ENCODE measurements at regions not wholly inside any gene's neighbourhood (a gene's known extent, or its start where the extent isn't known, plus 50 kb on each side); places are given as distances from the start of the nearest gene placed in this dataset.
"Not testable (repeated sequence)": the region's sequence is repeated elsewhere in the genome, so short reads cannot be mapped to it uniquely, and the experiment has no call there.

DNA sequence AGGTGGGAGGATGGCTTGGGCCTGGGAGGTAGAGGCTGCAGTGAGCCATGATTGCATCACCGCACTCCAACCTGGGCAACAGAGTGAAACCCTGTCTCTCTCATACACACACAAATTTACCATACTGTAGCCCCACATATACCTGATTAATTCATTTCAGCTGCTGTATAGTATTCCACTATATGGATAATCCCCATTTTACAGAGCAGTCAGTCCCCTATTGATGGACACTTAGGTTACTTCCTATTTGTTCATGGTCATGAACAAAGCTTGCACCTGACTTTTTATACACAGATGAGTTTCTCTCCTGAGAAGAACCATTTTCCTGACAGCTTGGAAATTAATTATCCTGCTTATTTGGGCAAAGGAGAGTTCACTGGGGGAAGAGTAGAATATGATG, 59.2 kb downstream of the EMX2 start:
- no peak for DNase-seq (ENCODE audit: low read depth in 3 of 3)

GRCh38 chr10:117603081-117603480, 60.5 kb downstream of the EMX2 start:
- DNase-seq (ENCODE audit: low read depth in 3 of 3): no peak

DNA sequence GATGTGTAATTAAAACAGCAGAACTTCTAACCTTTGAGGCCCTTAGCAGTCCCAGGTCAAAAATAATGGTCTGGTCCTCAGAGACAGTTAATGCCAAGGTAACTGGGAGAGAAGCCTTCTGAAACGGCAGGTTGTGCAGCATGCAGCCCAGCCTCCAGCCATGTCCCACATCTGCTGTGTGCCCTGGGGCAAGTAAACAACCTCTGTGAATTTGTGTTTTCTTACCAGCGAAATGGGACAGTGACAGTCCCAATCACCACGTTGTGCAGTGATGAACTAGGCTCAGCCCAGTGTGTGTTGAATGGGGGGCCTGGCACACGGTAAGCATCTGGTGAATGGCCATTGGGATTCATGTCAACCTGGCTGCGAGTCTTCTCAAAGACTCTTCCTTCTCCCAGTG, 61.2 kb downstream of the EMX2 start:
- no peak for DNase-seq (ENCODE audit: low read depth in 3 of 3)

DNA sequence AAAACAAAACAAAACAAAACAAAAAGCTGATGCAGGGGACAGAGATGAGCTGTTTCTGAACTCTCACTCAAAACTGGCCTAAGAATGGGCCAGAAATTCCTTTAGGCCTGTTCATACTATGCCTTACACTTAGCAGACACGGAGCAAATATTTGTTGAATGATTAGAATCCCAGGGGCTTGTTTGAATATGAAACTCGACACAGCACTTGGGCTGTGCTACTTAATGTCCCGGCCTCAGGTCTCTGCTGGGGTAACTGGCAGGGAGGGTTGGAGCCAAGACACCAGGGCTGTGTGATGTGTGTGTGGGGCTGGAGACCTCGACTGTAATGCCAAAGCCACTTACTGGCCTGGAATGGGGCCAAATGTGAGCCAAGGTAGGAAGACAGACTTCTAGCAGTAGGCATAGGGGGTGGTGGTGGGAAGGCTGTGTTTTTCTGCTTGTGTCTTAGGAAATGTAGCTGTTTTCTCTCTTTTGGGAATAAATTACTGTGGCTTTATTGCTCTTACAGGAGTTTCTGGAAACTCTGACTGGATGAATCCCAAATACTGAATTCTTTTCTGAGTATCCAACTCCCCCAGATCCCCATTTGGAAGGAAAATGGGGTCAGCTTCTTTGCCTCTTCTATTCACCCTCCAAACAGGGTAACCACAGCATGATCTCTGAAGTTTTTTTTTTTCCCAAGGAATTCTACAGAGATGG, 66.7 kb downstream of the EMX2 start:
- DNase-seq (ENCODE audit: low read depth in 3 of 3): no peak

- DNase-seq (ENCODE audit: low read depth in 3 of 3): no peak
Measured at GRCh38 chr10:117609796-117610170, 67.2 kb downstream of the EMX2 start.

DNA sequence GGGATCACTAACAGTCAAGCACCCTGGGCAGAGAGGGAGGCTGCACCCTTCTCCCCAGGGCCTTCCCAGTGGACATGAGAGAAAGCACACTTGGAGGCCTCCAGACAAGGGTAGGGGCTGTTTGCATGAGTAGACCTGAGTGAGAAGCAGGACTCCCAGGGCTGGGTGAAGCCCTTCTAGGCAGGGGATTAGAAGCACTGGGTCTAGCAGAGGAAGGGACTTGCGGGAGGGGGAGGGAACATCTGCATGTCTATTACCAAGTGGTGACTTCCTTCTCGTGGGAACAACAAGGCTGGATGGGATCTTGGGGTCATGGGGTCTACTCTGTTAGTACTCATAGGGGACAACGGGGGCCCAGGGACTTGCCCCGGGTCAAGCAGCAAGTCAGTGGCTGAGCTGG, 67.8 kb downstream of the EMX2 start:
- no peak for DNase-seq (ENCODE audit: low read depth in 3 of 3)

GRCh38 chr10:117612113-117612512, 69.6 kb downstream of the EMX2 start:
- DNase-seq (ENCODE audit: low read depth in 3 of 3): no peak

DNA sequence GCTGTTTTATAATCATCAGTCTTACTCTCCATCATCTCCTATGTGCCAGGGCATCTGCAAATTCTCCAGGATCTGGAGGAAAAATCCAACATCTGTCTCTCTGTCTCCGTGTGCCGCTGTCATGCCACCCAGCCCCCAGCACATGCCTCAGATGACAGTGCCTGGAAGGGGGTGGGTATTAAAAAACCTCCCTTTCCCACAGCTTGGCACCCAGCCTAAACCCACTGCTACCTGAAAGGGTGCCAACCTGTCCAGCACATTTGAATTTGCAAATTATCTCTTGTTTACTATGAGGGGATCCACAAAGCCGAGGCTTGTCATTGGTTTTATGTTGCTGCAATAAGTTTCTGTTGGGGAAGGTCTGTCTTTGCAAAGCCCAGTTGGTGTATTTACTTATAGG, 73.1 kb downstream of the EMX2 start:
- no peak for DNase-seq (ENCODE audit: low read depth in 3 of 3)

- no peak for DNase-seq (ENCODE audit: low read depth in 3 of 3)
Measured at GRCh38 chr10:117616179-117616578, 73.6 kb downstream of the EMX2 start.

- DNase-seq (ENCODE audit: low read depth in 3 of 3): no peak
Measured at GRCh38 chr10:117617086-117617485, 74.5 kb downstream of the EMX2 start.

- DNase-seq (ENCODE audit: low read depth in 3 of 3): no peak
Measured at GRCh38 chr10:117617659-117618058, 75.1 kb downstream of the EMX2 start.

GRCh38 chr10:117619223-117619622, 76.7 kb downstream of the EMX2 start:
- DNase-seq (ENCODE audit: low read depth in 3 of 3): no peak

DNA sequence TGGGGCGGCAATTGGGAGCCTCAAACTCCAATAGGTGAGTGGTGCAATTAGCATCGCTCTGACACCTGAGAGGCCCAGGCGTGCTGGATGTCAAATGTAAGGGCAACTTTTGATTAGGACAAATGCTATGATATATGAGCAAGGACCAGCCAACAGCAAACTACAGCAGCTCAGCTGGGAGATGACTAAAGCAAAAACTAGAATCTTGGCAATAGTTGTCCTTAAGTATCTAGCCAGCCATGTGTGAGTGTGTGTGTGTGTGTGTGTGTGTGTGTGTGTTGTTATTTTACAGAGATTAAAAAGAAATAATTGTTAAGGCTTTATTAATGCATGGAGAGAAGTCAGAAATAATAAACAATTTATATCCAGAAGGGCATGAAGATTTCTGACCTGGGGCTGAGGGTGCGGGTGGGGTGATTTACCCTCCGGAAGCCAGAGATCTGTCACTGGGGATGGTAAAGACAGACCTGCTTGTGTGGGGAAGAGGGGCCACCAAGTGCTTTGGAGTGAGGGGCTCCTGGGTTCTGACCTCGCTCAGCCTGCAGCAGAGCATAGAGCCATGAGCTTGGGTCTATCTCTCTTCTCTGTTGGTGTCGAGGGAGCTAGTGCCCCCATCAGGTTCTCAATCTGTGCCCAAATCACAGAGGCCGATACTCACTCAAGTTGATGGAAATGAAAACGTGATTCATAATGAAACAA, 77.3 kb downstream of the EMX2 start:
- DNase-seq (ENCODE audit: low read depth in 3 of 3): no peak

- no peak for DNase-seq (ENCODE audit: low read depth in 3 of 3)
Measured at GRCh38 chr10:117621196-117621595, 78.7 kb downstream of the EMX2 start.

GRCh38 chr10:117621795-117622420, 79.4 kb downstream of the EMX2 start:
- no peak for DNase-seq (ENCODE audit: low read depth in 3 of 3)

DNA sequence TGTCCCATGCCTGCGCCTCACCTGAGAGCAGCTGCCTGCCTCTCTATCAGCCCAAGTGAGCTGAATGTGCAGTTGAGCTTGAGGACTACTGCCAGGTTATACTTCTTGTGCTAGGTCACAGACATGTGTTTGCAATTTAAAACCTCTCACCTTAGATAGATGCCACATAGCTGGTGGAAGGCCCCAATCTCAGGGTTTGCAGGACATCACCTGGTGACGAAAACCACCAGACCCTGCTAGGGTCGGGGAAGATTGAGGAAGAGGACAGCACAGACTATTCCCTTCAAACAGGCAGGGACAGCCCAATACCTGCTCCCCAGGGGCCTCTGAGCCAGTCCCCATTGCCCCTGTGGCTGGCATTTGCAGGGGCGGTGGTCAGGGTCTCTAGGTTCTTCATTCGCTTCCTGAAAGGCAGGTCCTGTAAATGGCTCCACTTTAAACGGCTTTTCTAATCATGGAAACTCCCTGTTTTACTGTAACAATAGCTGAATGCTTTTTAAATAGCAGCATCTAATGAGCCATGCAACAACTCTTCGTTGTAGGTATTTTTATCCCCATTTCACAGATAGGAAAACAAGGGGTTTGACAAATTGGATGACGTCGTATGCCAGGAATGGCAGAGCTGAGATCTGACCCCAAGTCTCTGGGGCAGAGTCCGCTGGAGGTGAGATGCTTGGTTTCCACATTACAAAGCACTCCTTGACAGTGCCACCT, 80.1 kb downstream of the EMX2 start:
- DNase-seq (ENCODE audit: low read depth in 3 of 3): no peak

- no peak for DNase-seq (ENCODE audit: low read depth in 3 of 3)
Measured at GRCh38 chr10:117626228-117626627, 83.7 kb downstream of the EMX2 start.

DNA sequence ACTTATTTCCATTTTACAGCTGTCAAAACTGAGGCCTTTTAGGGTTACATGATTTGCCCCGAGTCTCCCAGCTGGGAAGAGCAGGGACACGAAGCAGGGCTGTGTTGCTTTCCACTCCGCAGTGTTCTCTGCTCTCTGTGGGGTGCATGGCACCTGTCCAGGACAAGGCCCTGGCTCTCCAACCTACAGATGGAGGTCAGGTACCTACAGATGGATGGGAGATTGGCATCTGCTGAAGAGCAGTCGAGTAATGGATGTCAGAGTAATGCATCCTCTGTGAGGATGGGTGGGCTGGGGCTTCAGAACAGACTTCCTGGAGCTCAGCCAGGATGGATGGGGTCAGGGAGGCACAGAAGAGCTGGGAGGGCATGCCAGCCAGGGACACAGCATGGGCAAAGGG, 85.0 kb downstream of the EMX2 start:
- no peak for DNase-seq (ENCODE audit: low read depth in 3 of 3)

GRCh38 chr10:117629717-117630116, 87.2 kb downstream of the EMX2 start:
- not testable (repeated sequence) for DNase-seq (ENCODE audit: low read depth in 3 of 3)

DNA sequence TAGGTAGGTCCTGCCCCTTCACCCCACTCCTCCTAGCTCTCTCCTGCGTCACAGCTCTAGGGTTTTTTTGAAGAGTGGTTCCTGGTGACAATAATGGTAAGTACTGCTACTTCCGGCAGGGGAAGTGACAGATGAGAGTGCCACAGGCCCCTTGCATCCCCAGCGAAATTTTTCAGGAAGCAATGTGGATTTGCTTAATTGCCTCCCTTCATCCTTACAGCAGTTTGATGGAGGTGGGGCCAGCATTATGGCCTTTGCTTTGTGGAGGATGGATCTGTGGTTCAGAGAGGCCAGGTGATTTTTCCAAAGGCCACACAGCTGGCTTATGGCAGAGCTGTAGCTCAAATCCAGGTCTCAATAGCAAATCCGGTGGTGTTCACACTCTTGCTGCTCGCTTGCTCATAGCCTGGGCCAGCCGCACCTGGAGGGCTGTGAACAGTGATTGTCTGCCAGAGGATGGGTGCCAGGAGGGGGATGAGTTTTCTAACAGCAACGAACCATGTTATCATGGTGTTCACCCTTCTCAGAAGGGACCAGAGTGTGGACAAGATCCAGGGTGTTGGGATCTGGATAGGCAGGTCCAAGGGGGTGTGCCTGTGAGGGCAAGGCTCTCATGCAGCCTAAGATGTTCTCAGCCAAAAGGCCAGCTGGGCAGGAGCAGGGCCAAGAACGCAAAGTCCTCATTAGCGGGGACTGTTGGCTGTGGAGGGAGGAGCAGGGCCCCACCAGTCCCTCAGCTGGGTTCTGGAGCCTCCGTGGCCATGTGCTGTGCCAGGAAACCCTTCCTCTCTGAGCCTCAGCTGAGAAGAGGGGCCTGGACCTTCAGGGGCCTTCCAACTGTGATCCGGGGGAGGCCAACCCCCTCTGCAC, 89.0 kb downstream of the EMX2 start:
- DNase-seq (ENCODE audit: low read depth in 3 of 3): no peak

- DNase-seq (ENCODE audit: low read depth in 3 of 3): no peak
Measured at GRCh38 chr10:117632406-117632805, 89.9 kb downstream of the EMX2 start.

DNA sequence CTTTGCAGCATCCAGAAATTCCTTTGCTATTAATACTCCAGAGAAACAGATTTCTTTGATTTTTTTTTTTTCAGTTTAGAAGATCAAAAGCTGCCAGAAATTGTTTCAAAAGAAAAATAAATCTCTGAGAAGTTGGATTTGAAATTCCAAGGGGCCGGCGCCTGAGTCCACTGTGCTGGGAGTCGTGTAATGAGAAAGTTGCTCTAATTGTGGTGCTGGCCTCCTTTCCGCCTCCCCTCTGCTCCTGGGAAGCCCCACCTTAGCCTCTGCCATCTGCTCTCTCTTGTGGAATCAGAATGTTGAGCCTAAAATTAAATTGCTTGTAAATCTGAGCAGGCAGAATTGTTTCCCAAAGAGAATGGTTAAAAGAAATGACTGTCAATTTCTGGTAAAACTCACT, 93.3 kb downstream of the EMX2 start:
- no peak for DNase-seq (ENCODE audit: low read depth in 3 of 3)
